Neuronal stem cell (in vitro differentiated cells): ENCODE measurements at regions not wholly inside any gene's neighbourhood (a gene's known extent, or its start where the extent isn't known, plus 50 kb on each side); places are given as distances from the start of the nearest gene placed in this dataset.

Experiments used
- DNase-seq: peaks from one replicate; pipeline ENCODE4 v3.0.0-alpha.2; 2013; ENCODE audit warnings: low spot score
- H2AFZ ChIP-seq: one replicate; pipeline ENCODE4 v1.6.1; 2013; ENCODE audit warnings: mild to moderate bottlenecking, low read length, inconsistent platforms
- H2AK5ac ChIP-seq: 2 replicates; pipeline ENCODE4 v1.6.1; 2013; ENCODE audit warnings: low read depth, mild to moderate bottlenecking, inconsistent platforms, low read length, moderate library complexity, mixed read lengths
- H2BK120ac ChIP-seq: 2 replicates; pipeline ENCODE4 v1.6.1; 2013; ENCODE audit warnings: low read depth, mild to moderate bottlenecking, inconsistent platforms, low read length, moderate library complexity, mixed read lengths
- H2BK12ac ChIP-seq: one replicate; pipeline ENCODE4 v1.6.1; 2013; ENCODE audit warnings: low read length, inconsistent platforms
- H2BK15ac ChIP-seq: 2 replicates; pipeline ENCODE4 v1.6.1; 2013; ENCODE audit warnings: mild to moderate bottlenecking, low read length, inconsistent platforms, mixed read lengths
- H2BK5ac ChIP-seq: one replicate; pipeline ENCODE4 v1.6.1; 2013; ENCODE audit warnings: inconsistent platforms, mild to moderate bottlenecking, low read length, moderate library complexity
- H3K14ac ChIP-seq: one replicate; pipeline ENCODE4 v1.6.1; 2013; ENCODE audit warnings: low read length, inconsistent platforms
- H3K18ac ChIP-seq: 2 replicates; pipeline ENCODE4 v1.6.1; 2013; ENCODE audit warnings: low read length, inconsistent platforms
- H3K23ac ChIP-seq: 2 replicates; pipeline ENCODE4 v1.6.1; 2013; ENCODE audit warnings: low read depth, mild to moderate bottlenecking, mixed read lengths, low read length, inconsistent platforms; ENCODE audit not compliant: poor library complexity
- H3K27ac ChIP-seq: replicated peaks from 3 replicates; pipeline ENCODE4 v1.5.1; 2013; ENCODE audit warnings: low read length, inconsistent platforms
- H3K27me3 ChIP-seq, 3 experiments: 2 replicates each; pipeline ENCODE4 v1.6.1; 2013; ENCODE audit warnings: low read length in 3 of 3, mild to moderate bottlenecking in 2 of 3, inconsistent platforms in 1 of 3, low read depth in 1 of 3, mixed read lengths in 1 of 3, moderate library complexity in 1 of 3; ENCODE audit not compliant: control insufficient read depth in 3 of 3, insufficient read depth in 3 of 3
- H3K36me3 ChIP-seq, 2 donors: replicated peaks in 1 of 2; 2 replicates each; pipeline ENCODE4 v1.6.1; 2013; ENCODE audit warnings: low read length in 2 of 2; ENCODE audit not compliant: control insufficient read depth in 2 of 2, insufficient read depth in 2 of 2
- H3K4ac ChIP-seq: 2 replicates; pipeline ENCODE4 v1.6.1; 2013; ENCODE audit warnings: inconsistent platforms, mild to moderate bottlenecking, low read length, moderate library complexity
- H3K4me1 ChIP-seq, 2 donors: 1 replicate in 1 of 2; 2 replicates in 1 of 2; pipeline ENCODE4 v1.6.1; 2013; ENCODE audit warnings: low read length in 2 of 2, low read depth in 1 of 2; ENCODE audit not compliant: control insufficient read depth in 2 of 2, insufficient read depth in 1 of 2
- H3K4me2 ChIP-seq: one replicate; pipeline ENCODE4 v1.6.1; 2013; ENCODE audit warnings: mild to moderate bottlenecking, low read length, inconsistent platforms; ENCODE audit not compliant: insufficient read depth, poor library complexity, severe bottlenecking
- H3K4me3 ChIP-seq, 2 donors: 2 replicates each; pipeline ENCODE4 v1.5.1; 2013; ENCODE audit warnings: low read length in 2 of 2, mild to moderate bottlenecking in 2 of 2, inconsistent platforms in 1 of 2, moderate library complexity in 1 of 2
- H3K79me1 ChIP-seq: one replicate; pipeline ENCODE4 v1.6.1; 2013; ENCODE audit warnings: low read depth, mild to moderate bottlenecking, inconsistent platforms, low read length, moderate library complexity
- H3K9ac ChIP-seq: one replicate; pipeline ENCODE4 v1.6.1; 2013; ENCODE audit warnings: mild to moderate bottlenecking, low read depth, low read length, inconsistent platforms; ENCODE audit not compliant: poor library complexity
- H3K9me3 ChIP-seq, 2 donors: replicated peaks in 1 of 2; 2 replicates each; pipeline versions ENCODE3 to v1.6.1; 2013; ENCODE audit warnings: low read length in 2 of 2, mild to moderate bottlenecking in 2 of 2, inconsistent platforms in 1 of 2, low read depth in 1 of 2, mixed read lengths in 1 of 2, moderate library complexity in 1 of 2; ENCODE audit not compliant: control insufficient read depth in 2 of 2, insufficient read depth in 1 of 2
- H4K8ac ChIP-seq: one replicate; pipeline ENCODE4 v1.6.1; 2013; ENCODE audit warnings: low read depth, mild to moderate bottlenecking, inconsistent platforms, low read length, moderate library complexity
- H4K91ac ChIP-seq: one replicate; pipeline ENCODE4 v1.6.1; 2013; ENCODE audit warnings: low read length, low read depth, mild to moderate bottlenecking, inconsistent platforms; ENCODE audit not compliant: poor library complexity
- WGBS, 2 donors: extraction: QIAGEN DNeasy Blood & Tissue Kit; methylation state at CpG; one replicate each; pipeline ENCODE4 v1.1.7; 2013; ENCODE audit warnings: missing lambda C conversion rate in 2 of 2, mixed read lengths in 1 of 2; ENCODE audit not compliant: insufficient read length in 2 of 2, insufficient replicate concordance in 1 of 2; ENCODE audit errors: extremely low coverage in 2 of 2; 5-methylcytosine and 5-hydroxymethylcytosine counted together

DNA sequence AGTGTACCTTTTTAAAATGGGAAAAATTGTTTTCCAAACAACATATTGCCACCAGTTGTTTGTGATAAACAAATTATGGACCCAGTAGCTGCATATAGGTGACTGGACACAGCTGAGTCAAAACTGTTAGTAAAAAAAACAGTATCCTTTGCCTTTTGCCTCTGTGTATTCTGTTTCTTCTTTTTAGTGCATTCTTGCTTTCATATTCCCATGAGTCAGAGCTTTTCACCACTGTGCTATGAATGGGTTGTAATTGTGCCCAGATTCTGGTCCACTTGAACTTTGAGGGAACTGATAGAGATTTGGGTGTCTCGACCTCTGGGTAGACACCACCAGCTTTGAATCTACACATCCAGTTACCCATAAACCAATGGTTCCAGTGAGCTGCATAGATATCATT is 1441.9 kb upstream of the ZEB2 start:
- H2BK120ac ChIP-seq: no peak overlapping the region
- no peak overlapping the region for H2BK15ac ChIP-seq
- H2AFZ ChIP-seq: no peak overlapping the region
- H2BK5ac ChIP-seq: no peak overlapping the region
- H3K27me3 ChIP-seq: no peaks in the 10 kb centered on the region
- no peak overlapping the region for H3K4me3 ChIP-seq
- no peak overlapping the region for H4K8ac ChIP-seq
- peaks cover 7 to 8% of the 10 kb centered on the region in 2 donors for H3K9me3 ChIP-seq
- H3K9ac ChIP-seq: no peak overlapping the region
- H3K4me1 ChIP-seq: no peaks in the 10 kb centered on the region
- no peak overlapping the region for H3K18ac ChIP-seq
- WGBS, 2 donors: no CpG with 5 or more reads among the region's 1 CpG
- no peak for DNase-seq
- H3K4me2 ChIP-seq: no peak overlapping the region
- no peak overlapping the region for H2BK12ac ChIP-seq
- H3K23ac ChIP-seq: no peak overlapping the region
- no peak overlapping the region for H3K4ac ChIP-seq
- no peaks in the 10 kb centered on the region for H3K36me3 ChIP-seq
- H3K27ac ChIP-seq: no peak overlapping the region
- H3K14ac ChIP-seq: no peak overlapping the region
- H3K79me1 ChIP-seq: peaks cover 1% of the 10 kb centered on the region
- no peak overlapping the region for H2AK5ac ChIP-seq
- no peak overlapping the region for H4K91ac ChIP-seq

DNA sequence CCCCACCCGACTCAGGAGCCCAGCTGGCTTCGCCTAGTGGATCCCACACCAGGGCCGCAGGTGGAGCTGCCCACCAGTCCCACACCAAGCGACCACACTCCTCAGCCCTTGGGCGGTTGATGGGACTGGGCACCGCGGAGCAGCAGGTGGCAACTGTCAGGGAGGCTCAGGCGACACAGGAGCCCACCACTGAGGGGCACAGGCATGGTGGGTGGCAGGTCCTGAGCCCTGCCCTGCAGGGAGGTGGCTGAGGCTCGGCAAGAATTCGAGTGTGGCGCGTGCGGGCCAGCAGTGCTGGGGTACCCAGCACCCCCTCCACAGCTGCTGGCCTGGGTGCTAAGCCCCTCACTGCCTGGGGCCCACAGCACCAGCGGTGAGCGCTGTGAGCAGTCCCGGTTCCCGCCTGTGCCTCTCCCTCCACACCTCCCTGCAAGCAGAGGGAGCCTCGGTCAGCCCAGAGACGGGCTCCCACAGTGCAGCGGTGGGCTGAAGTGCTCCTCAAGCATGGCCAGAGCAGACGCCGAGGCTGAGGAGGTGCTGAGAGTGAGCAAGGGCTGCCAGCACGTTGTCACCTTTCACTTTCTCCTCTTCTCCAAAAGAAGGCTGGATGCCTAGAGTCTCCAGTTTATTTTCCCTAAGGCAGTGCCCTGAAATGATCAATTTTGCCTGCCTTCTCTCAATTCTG is 1440.7 kb upstream of the ZEB2 start:
- Histone ChIP-seq H3K23ac (peak overlapping the region; percentile 12), H4K8ac (no peak overlapping the region), H3K14ac (no peak overlapping the region), H2BK12ac (no peak overlapping the region), H3K27ac (no peak overlapping the region), H3K4me2 (no peak overlapping the region), H2BK5ac (no peak overlapping the region), H4K91ac (no peak overlapping the region), H2AFZ (no peak overlapping the region), H2BK15ac (no peak overlapping the region), H3K4ac (no peak overlapping the region), H3K4me1 (no peaks in the 10 kb centered on the region), H2AK5ac (no peak overlapping the region), H2BK120ac (no peak overlapping the region), H3K36me3 (no peaks in the 10 kb centered on the region), H3K9me3 (peaks cover 8 to 12% of the 10 kb centered on the region in 2 donors), H3K18ac (no peak overlapping the region), H3K79me1 (peaks cover 1% of the 10 kb centered on the region), H3K27me3 (no peaks in the 10 kb centered on the region), H3K9ac (no peak overlapping the region), H3K4me3 (no peak overlapping the region)
- no peak for DNase-seq
- WGBS, 2 donors: no CpG with 5 or more reads among the region's 23 CpGs

DNA sequence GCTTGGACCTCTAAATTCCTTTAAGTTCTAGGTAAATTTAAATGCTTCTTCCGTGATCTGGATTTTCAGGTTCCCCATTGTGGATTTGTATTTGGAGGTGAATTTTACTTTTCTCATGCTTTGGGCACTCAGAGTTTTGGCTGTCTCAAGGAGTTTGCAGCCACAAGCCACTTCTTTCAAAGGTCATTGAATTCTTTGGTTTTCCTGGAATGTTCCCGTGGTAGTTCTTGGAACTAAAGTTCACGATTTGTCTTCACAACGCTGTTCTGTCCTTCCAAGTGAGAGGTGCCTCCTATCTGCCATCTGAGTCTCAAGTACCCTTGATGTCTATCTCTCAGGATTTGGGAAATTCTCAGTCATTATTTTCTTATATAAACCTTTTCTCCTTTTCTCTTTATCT is 1438.7 kb upstream of the ZEB2 start:
- H3K23ac ChIP-seq: no peak overlapping the region
- H3K27ac ChIP-seq: no peak overlapping the region
- no peaks in the 10 kb centered on the region for H3K36me3 ChIP-seq
- H3K14ac ChIP-seq: no peak overlapping the region
- H2BK120ac ChIP-seq: no peak overlapping the region
- no peak overlapping the region for H2BK15ac ChIP-seq
- no peaks in the 10 kb centered on the region for H3K27me3 ChIP-seq
- H2AFZ ChIP-seq: no peak overlapping the region
- WGBS, 2 donors: no CpG with 5 or more reads among the region's 4 CpGs
- no peak overlapping the region for H3K18ac ChIP-seq
- H2BK12ac ChIP-seq: no peak overlapping the region
- no peak overlapping the region for H2BK5ac ChIP-seq
- no peak overlapping the region for H2AK5ac ChIP-seq
- no peak overlapping the region for H3K9ac ChIP-seq
- no peak overlapping the region for H3K4me2 ChIP-seq
- no peak overlapping the region for H3K4ac ChIP-seq
- no peaks in the 10 kb centered on the region for H3K4me1 ChIP-seq
- peaks cover 8 to 12% of the 10 kb centered on the region in 2 donors for H3K9me3 ChIP-seq
- H4K91ac ChIP-seq: no peak overlapping the region
- no peak overlapping the region for H4K8ac ChIP-seq
- peaks cover 1% of the 10 kb centered on the region for H3K79me1 ChIP-seq
- no peak overlapping the region for H3K4me3 ChIP-seq
- no peak for DNase-seq

DNA sequence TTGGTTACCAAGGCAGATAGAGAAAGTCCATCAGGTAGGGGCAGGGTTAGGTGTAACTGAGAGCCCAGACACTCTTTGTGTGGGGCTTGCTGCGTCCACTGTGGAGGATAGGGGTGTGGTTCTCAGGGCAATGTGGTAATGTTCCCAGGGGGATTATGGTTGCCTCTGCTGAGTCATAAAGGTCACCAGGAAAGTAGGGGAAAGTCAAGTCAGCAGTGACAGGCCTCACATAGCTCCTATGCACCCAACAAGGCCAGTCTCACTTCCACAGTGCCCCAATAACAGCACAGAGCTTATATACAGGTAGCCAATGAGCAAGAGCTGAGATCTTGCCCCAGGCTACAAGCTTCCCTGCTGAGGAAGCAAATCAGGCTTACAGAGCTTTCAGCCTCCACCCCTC is 1438.0 kb upstream of the ZEB2 start:
- no peak overlapping the region for H2AK5ac ChIP-seq
- H2AFZ ChIP-seq: no peak overlapping the region
- H4K91ac ChIP-seq: no peak overlapping the region
- H2BK5ac ChIP-seq: no peak overlapping the region
- DNase-seq: no peak
- no peak overlapping the region for H3K27ac ChIP-seq
- H3K4me2 ChIP-seq: no peak overlapping the region
- no peaks in the 10 kb centered on the region for H3K36me3 ChIP-seq
- H2BK12ac ChIP-seq: no peak overlapping the region
- no peaks in the 10 kb centered on the region for H3K4me1 ChIP-seq
- H3K18ac ChIP-seq: no peak overlapping the region
- no peak overlapping the region for H4K8ac ChIP-seq
- no CpG with 5 or more reads among the region's 1 CpG for WGBS, 2 donors
- H2BK120ac ChIP-seq: no peak overlapping the region
- H3K4me3 ChIP-seq: peak overlapping the region in 1 of 2 donors; percentile 30
- no peaks in the 10 kb centered on the region for H3K27me3 ChIP-seq
- H3K79me1 ChIP-seq: peaks cover 1% of the 10 kb centered on the region
- H3K9me3 ChIP-seq: peaks cover 8 to 12% of the 10 kb centered on the region in 2 donors
- no peak overlapping the region for H3K4ac ChIP-seq
- no peak overlapping the region for H3K14ac ChIP-seq
- H3K9ac ChIP-seq: no peak overlapping the region
- H3K23ac ChIP-seq: no peak overlapping the region
- H2BK15ac ChIP-seq: no peak overlapping the region
